Astrocyte of the spinal cord (primary cell): ENCODE measurements at regions not wholly inside any gene's neighbourhood (a gene's known extent, or its start where the extent isn't known, plus 50 kb on each side); places are given as distances from the start of the nearest gene placed in this dataset.

ENCODE experiments used
- DNase-seq: peaks from one replicate; pipeline ENCODE4 v3.0.0; 2011; ENCODE audit warnings: low read depth, low spot score
- H3K4me3 ChIP-seq: 2 replicates; pipeline ENCODE4 v1.5.1; 2011; ENCODE audit warnings: low read depth, mild to moderate bottlenecking, low read length, moderate library complexity
- in situ Hi-C: cut with HindIII; loops from 2 replicates; pipeline ENCODE4 v1.10.0; 2017; ENCODE audit warnings: low sequenced_read_pairs
- TF ChIP-seq, protein P1 (sequence below): IDR thresholded peaks from 2 replicates; pipeline ENCODE4 v1.5.1; 2012; ENCODE audit warnings: low read depth, mild to moderate bottlenecking, low read length, inconsistent platforms

DNA sequence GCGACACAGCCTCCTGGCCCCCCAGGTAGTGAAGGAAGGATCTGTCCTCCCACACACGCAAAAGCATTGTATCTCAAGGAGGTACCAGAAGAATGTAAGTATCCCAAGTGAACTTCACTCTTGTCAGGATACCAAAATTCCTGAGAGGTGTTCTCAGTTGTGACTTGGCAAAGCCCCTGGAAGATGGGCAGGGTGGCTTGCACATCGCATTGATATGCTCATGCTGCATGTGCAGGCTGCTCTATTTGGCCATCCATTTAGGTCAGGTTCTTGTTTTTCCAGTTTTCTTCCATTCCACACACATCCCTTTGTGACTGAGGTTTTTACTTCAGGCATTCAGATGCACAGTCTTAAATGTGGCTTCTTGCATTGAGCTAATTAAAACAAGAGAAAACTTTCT is 382.8 kb downstream of the FOXO1 start:
- in situ Hi-C loops: no loop called here
- no peak for DNase-seq
- TF ChIP-seq, protein P1, sequence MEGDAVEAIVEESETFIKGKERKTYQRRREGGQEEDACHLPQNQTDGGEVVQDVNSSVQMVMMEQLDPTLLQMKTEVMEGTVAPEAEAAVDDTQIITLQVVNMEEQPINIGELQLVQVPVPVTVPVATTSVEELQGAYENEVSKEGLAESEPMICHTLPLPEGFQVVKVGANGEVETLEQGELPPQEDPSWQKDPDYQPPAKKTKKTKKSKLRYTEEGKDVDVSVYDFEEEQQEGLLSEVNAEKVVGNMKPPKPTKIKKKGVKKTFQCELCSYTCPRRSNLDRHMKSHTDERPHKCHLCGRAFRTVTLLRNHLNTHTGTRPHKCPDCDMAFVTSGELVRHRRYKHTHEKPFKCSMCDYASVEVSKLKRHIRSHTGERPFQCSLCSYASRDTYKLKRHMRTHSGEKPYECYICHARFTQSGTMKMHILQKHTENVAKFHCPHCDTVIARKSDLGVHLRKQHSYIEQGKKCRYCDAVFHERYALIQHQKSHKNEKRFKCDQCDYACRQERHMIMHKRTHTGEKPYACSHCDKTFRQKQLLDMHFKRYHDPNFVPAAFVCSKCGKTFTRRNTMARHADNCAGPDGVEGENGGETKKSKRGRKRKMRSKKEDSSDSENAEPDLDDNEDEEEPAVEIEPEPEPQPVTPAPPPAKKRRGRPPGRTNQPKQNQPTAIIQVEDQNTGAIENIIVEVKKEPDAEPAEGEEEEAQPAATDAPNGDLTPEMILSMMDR: no peak
- H3K4me3 ChIP-seq: no peak overlapping the region

- in situ Hi-C loops: no loop called here
- no peak for DNase-seq
- TF ChIP-seq, protein P1: no peak
- H3K4me3 ChIP-seq: no peak overlapping the region
Measured at GRCh38 chr13:40285634-40286033, 380.8 kb downstream of the FOXO1 start.

DNA sequence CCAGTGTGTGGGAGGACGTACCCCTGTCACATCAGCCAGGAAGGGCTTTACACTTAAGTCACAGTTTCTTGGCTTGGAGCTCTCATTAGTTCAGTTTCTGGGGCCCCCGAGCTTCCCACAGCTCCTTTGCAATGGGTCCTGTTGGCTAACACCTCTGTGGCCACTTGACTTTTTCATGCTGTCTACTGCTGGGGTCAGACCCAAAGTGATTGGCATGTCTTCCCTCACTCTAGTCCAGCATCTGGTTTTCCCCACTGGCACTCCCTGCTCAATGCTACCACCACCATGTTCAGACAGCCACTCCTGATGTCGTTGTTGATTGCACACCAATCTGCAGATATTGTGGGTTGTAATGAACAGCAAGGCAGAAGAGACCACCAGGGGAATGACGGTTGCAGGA is 379.0 kb downstream of the FOXO1 start:
- in situ Hi-C loops: no loop called here
- TF ChIP-seq, protein P1: no peak
- no peak for DNase-seq
- no peak overlapping the region for H3K4me3 ChIP-seq

- in situ Hi-C loops: no loop called here
- no peak for DNase-seq
- no peak overlapping the region for H3K4me3 ChIP-seq
- TF ChIP-seq, protein P1: no peak
Measured at GRCh38 chr13:40288259-40288658, 378.2 kb downstream of the FOXO1 start.

DNA sequence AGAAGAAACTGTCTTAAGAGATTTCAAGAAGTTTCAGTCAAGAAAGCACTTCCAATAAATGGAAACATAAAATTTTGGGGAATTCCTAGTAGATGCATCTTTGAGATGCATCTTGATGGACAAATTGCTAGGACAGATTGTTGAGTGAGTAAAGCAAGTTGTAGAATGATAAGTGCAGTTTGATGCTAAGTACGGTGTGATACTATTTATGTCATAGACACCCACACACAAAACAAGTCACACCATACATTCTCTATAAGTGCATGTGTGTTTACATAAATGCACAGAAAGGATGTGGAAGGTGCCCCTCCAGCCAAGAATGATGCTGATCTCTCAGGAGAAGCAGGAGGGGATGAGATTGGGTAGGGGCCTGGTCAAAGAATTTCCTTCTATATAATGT is 375.7 kb downstream of the FOXO1 start:
- in situ Hi-C loops: no loop called here
- TF ChIP-seq, protein P1: no peak
- DNase-seq: no peak
- H3K4me3 ChIP-seq: no peak overlapping the region

DNA sequence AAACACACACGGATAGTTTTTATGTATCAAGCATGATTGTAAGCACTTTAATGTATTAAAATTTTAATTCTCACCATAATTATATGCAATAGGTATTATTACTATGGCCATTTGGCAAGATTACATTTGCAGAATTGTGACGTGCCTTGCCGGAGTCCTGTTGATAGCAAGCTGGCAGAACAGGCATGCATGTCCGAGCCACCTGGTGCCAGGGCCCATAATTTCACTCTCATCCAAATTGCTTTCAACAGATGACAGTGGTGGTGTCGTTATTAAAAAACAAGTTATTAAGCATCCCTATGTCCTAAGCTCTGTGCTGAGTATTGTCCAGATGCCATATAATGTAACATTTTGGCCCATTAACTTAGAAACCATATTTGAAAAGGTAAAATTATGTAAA is 374.3 kb downstream of the FOXO1 start:
- H3K4me3 ChIP-seq: no peak overlapping the region
- no peak for DNase-seq
- TF ChIP-seq, protein P1: no peak
- in situ Hi-C loops: no loop called here

DNA sequence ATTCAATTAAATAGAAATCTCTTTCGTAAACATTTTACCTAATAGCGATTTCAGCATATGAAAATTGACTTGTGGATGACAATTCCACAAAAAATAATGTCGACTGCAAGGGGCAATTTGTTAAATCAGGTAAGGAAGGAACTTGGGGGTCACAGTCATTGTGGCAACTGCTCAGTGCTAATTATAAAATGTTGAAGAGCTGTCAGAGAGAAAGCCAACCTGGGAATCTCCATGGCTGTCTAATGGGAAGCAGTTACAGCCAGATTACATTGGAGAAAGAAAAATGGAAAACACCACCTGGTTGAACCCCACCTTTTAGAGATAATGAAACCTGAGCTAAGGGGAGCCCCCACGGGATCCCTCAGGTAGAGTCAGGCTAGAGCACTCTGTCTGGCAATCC is 373.9 kb downstream of the FOXO1 start:
- in situ Hi-C loops: no loop called here
- no peak for DNase-seq
- TF ChIP-seq, protein P1: no peak
- no peak overlapping the region for H3K4me3 ChIP-seq
